Mesodermal cell (in vitro differentiated cells): ENCODE measurements at regions not wholly inside any gene's neighbourhood (a gene's known extent, or its start where the extent isn't known, plus 50 kb on each side); places are given as distances from the start of the nearest gene placed in this dataset.

ENCODE experiments used
- H3K27ac ChIP-seq: 2 replicates; pipeline ENCODE4 v1.7.0; 2013; ENCODE audit warnings: mild to moderate bottlenecking, low read depth, low read length, moderate library complexity; ENCODE audit not compliant: severe bottlenecking
- H3K36me3 ChIP-seq: 2 replicates; pipeline ENCODE4 v1.7.1; 2013; ENCODE audit warnings: mild to moderate bottlenecking, low read length, moderate library complexity; ENCODE audit not compliant: control insufficient read depth, insufficient read depth
- H3K4me1 ChIP-seq: one replicate; pipeline ENCODE4 v1.7.1; 2013; ENCODE audit warnings: mild to moderate bottlenecking, low read length; ENCODE audit not compliant: insufficient read depth, control insufficient read depth, poor library complexity, severe bottlenecking
- H3K4me3 ChIP-seq: 2 replicates; pipeline ENCODE4 v1.7.0; 2013; ENCODE audit warnings: low read length, control low read depth, mild to moderate bottlenecking; ENCODE audit not compliant: insufficient read depth, poor library complexity, severe bottlenecking; ENCODE audit errors: extremely low read depth
- H3K9me3 ChIP-seq: 2 replicates; pipeline ENCODE4 v1.7.1; 2013; ENCODE audit warnings: mild to moderate bottlenecking, low read length, moderate library complexity; ENCODE audit not compliant: control insufficient read depth
- WGBS, 2 experiments: methylation state at CpG; one replicate each; pipeline ENCODE4 v1.1.5; 2013; ENCODE audit warnings: missing lambda C conversion rate in 2 of 2; ENCODE audit not compliant: insufficient coverage in 2 of 2; 5-methylcytosine and 5-hydroxymethylcytosine counted together

GRCh38 chr13:78033509-78033908 lies 114.9 kb upstream of the EDNRB start:
- Histone ChIP-seq H3K9me3 (no peaks in the 10 kb centered on the region), H3K27ac (no peak overlapping the region), H3K4me3 (no peak overlapping the region), H3K4me1 (no peaks in the 10 kb centered on the region), H3K36me3 (no peaks in the 10 kb centered on the region)
- WGBS, 2 experiments = 60% methylated on average over 1 of the region's 3 CpGs; no CpG with 5 or more reads in 1 of the 2 experiments

GRCh38 chr13:78032132-78032531 lies 113.5 kb upstream of the EDNRB start:
- Histone ChIP-seq H3K4me3 (no peak overlapping the region), H3K27ac (no peak overlapping the region), H3K4me1 (no peaks in the 10 kb centered on the region), H3K9me3 (no peaks in the 10 kb centered on the region), H3K36me3 (no peaks in the 10 kb centered on the region)

GRCh38 chr13:78030341-78030896 lies 111.8 kb upstream of the EDNRB start:
- Histone ChIP-seq H3K27ac (peak overlapping the region; percentile 65), H3K4me1 (no peaks in the 10 kb centered on the region), H3K9me3 (peaks cover 2% of the 10 kb centered on the region), H3K36me3 (no peaks in the 10 kb centered on the region), H3K4me3 (no peak overlapping the region)
- 67% methylated on average over 1 of the region's 2 CpGs; no CpG with 5 or more reads in 1 of the 2 experiments for WGBS, 2 experiments

- H3K4me1 ChIP-seq = no peaks in the 10 kb centered on the region
- H3K4me3 ChIP-seq = no peak overlapping the region
- no peaks in the 10 kb centered on the region for H3K36me3 ChIP-seq
- H3K9me3 ChIP-seq = peaks cover 6% of the 10 kb centered on the region
- WGBS, 2 experiments = 100% methylated on average over 1 of the region's 6 CpGs; no CpG with 5 or more reads in 1 of the 2 experiments
- peak overlapping the region; percentile 65 for H3K27ac ChIP-seq
These were observed 111.3 kb upstream of the EDNRB start for GRCh38 chr13:78029901-78030300.

- Histone ChIP-seq H3K4me1 (no peaks in the 10 kb centered on the region), H3K36me3 (no peaks in the 10 kb centered on the region), H3K4me3 (no peak overlapping the region), H3K9me3 (peaks cover 10% of the 10 kb centered on the region), H3K27ac (no peak overlapping the region)
- 100% methylated on average over 1 of the region's 1 CpG for WGBS, 2 experiments
These were observed 110.3 kb upstream of the EDNRB start for GRCh38 chr13:78028960-78029359.

- Histone ChIP-seq H3K4me3 (no peak overlapping the region), H3K4me1 (peaks cover 23% of the 10 kb centered on the region), H3K9me3 (peaks cover 10% of the 10 kb centered on the region), H3K27ac (no peak overlapping the region), H3K36me3 (no peaks in the 10 kb centered on the region)
These were observed 106.4 kb upstream of the EDNRB start for GRCh38 chr13:78024996-78025395.

- H3K4me3 ChIP-seq = no peak overlapping the region
- H3K4me1 ChIP-seq = peaks cover 23% of the 10 kb centered on the region
- H3K27ac ChIP-seq = peak overlapping the region; percentile 82
- peaks cover 10% of the 10 kb centered on the region for H3K9me3 ChIP-seq
- H3K36me3 ChIP-seq = no peaks in the 10 kb centered on the region
- WGBS, 2 experiments = 40 to 50% methylated on average over 1 of the region's 2 CpGs
These were observed 103.7 kb upstream of the EDNRB start for GRCh38 chr13:78022164-78022877.

- peaks cover 10% of the 10 kb centered on the region for H3K9me3 ChIP-seq
- H3K4me3 ChIP-seq = no peak overlapping the region
- WGBS, 2 experiments = 53 to 66% methylated on average over 7 of the region's 7 CpGs
- peaks cover 23% of the 10 kb centered on the region for H3K4me1 ChIP-seq
- peak overlapping the region; percentile 54 for H3K27ac ChIP-seq
- no peaks in the 10 kb centered on the region for H3K36me3 ChIP-seq
These were observed 102.2 kb upstream of the EDNRB start for GRCh38 chr13:78020861-78021260.

- 95 to 100% methylated on average over 2 to 3 of the region's 3 CpGs for WGBS, 2 experiments
These were observed 97.2 kb upstream of the EDNRB start for GRCh38 chr13:78015782-78016181.

GRCh38 chr13:78012046-78012445 lies 93.4 kb upstream of the EDNRB start:
- WGBS, 2 experiments = 76 to 100% methylated on average over 2 of the region's 2 CpGs
- no peak overlapping the region for H3K27ac ChIP-seq
- H3K9me3 ChIP-seq = no peaks in the 10 kb centered on the region
- no peak overlapping the region for H3K4me3 ChIP-seq
- H3K4me1 ChIP-seq = no peaks in the 10 kb centered on the region
- no peaks in the 10 kb centered on the region for H3K36me3 ChIP-seq

More at GRCh38 chr13:78015782-78016181, 97.2 kb upstream of the EDNRB start:
- Histone ChIP-seq H3K4me1 (peaks cover 3% of the 10 kb centered on the region), H3K36me3 (no peaks in the 10 kb centered on the region), H3K27ac (no peak overlapping the region), H3K4me3 (no peak overlapping the region), H3K9me3 (no peaks in the 10 kb centered on the region)

- Histone ChIP-seq H3K9me3 (peaks cover 4% of the 10 kb centered on the region), H3K27ac (no peak overlapping the region), H3K4me3 (no peak overlapping the region), H3K4me1 (no peaks in the 10 kb centered on the region), H3K36me3 (no peaks in the 10 kb centered on the region)
- WGBS, 2 experiments = 80 to 100% methylated on average over 2 of the region's 2 CpGs
These were observed 86.2 kb upstream of the EDNRB start for GRCh38 chr13:78004821-78005220.
